ENCODE measurements at regions not wholly inside any gene's neighbourhood (a gene's known extent, or its start where the extent isn't known, plus 50 kb on each side); places are given as distances from the start of the nearest gene placed in this dataset.
"Not testable (repeated sequence)": the region's sequence is repeated elsewhere in the genome, so short reads cannot be mapped to it uniquely, and the experiment has no call there.

GRCh38 chr6:939526-940252, 246.8 kb upstream of the EXOC2 start:
- peak; percentile 2 for DNase-seq (ENCODE audit: low read depth)

- no peak for DNase-seq (ENCODE audit: low read depth)
These were observed 246.0 kb upstream of the EXOC2 start for GRCh38 chr6:938916-939315.

GRCh38 chr6:938271-938905, 245.4 kb upstream of the EXOC2 start:
- DNase-seq (ENCODE audit: low read depth), result no peak

- no peak for DNase-seq (ENCODE audit: low read depth)
These were observed 242.6 kb upstream of the EXOC2 start for GRCh38 chr6:935582-935981.

- no peak for DNase-seq (ENCODE audit: low read depth)
These were observed 241.7 kb upstream of the EXOC2 start for GRCh38 chr6:934686-935085.

GRCh38 chr6:931919-932318, 239.0 kb upstream of the EXOC2 start:
- not testable (repeated sequence) for DNase-seq (ENCODE audit: low read depth)

- no peak for DNase-seq (ENCODE audit: low read depth)
These were observed 234.2 kb upstream of the EXOC2 start for GRCh38 chr6:927157-927556.

GRCh38 chr6:925656-926213, 232.8 kb upstream of the EXOC2 start:
- DNase-seq (ENCODE audit: low read depth), result peak; percentile 3

- DNase-seq (ENCODE audit: low read depth), result peak; percentile 35
These were observed 231.7 kb upstream of the EXOC2 start for GRCh38 chr6:924661-925060.

GRCh38 chr6:921400-921799, 228.5 kb upstream of the EXOC2 start:
- DNase-seq (ENCODE audit: low read depth), result no peak

- no peak for DNase-seq (ENCODE audit: low read depth)
These were observed 227.6 kb upstream of the EXOC2 start for GRCh38 chr6:920512-920911.

- no peak for DNase-seq (ENCODE audit: low read depth)
These were observed 226.6 kb upstream of the EXOC2 start for GRCh38 chr6:919500-919899.

GRCh38 chr6:917939-918338, 225.0 kb upstream of the EXOC2 start:
- no peak for DNase-seq (ENCODE audit: low read depth)

- DNase-seq (ENCODE audit: low read depth), result no peak
These were observed 224.4 kb upstream of the EXOC2 start for GRCh38 chr6:917296-917695.

GRCh38 chr6:916131-916530, 223.2 kb upstream of the EXOC2 start:
- no peak for DNase-seq (ENCODE audit: low read depth)

- peak; percentile 52 for DNase-seq (ENCODE audit: low read depth)
These were observed 220.2 kb upstream of the EXOC2 start for GRCh38 chr6:912871-913835.

- DNase-seq (ENCODE audit: low read depth), result no peak
These were observed 215.0 kb upstream of the EXOC2 start for GRCh38 chr6:907928-908327.

- DNase-seq (ENCODE audit: low read depth), result no peak
These were observed 214.0 kb upstream of the EXOC2 start for GRCh38 chr6:906920-907319.

- no peak for DNase-seq (ENCODE audit: low read depth)
These were observed 212.6 kb upstream of the EXOC2 start for GRCh38 chr6:905556-905955.

- no peak for DNase-seq (ENCODE audit: low read depth)
These were observed 212.1 kb upstream of the EXOC2 start for GRCh38 chr6:904994-905393.

- DNase-seq (ENCODE audit: low read depth), result peak; percentile 55
These were observed 210.8 kb upstream of the EXOC2 start for GRCh38 chr6:903761-904160.

All from renal cortical epithelial cell (primary cell).